Fibroblast of lung (primary cell): ENCODE measurements at regions not wholly inside any gene's neighbourhood (a gene's known extent, or its start where the extent isn't known, plus 50 kb on each side); places are given as distances from the start of the nearest gene placed in this dataset.

Experiments used
- CTCF ChIP-seq, 2 donors: IDR thresholded peaks in 1 of 2; conservative IDR thresholded peaks in 1 of 2; 1 replicate in 1 of 2; 2 replicates in 1 of 2; pipeline ENCODE4 v1.5.1; 2011 to 2012; ENCODE audit warnings: low read length in 2 of 2, control low read depth in 1 of 2, inconsistent platforms in 1 of 2, low read depth in 1 of 2, mild to moderate bottlenecking in 1 of 2
- EZH2 ChIP-seq: IDR thresholded peaks from 2 replicates; pipeline ENCODE4 v1.5.1; 2012; ENCODE audit warnings: low read length, control low read depth, mild to moderate bottlenecking; ENCODE audit errors: missing control alignments

GRCh38 chr20:50317609-50318008 lies 127.0 kb downstream of the CEBPB start:
- TF ChIP-seq CTCF (conservative IDR thresholded peaks at IDR 0.05 in 1 of 2, IDR thresholded peaks at IDR 0.05 in 1 of 2; ENCODE audit: low read depth in 1 of 2, low read length in 2 of 2) (no peak), EZH2 (no peak)
